ELF-1 (cell line): ENCODE measurements at regions not wholly inside any gene's neighbourhood (a gene's known extent, or its start where the extent isn't known, plus 50 kb on each side); places are given as distances from the start of the nearest gene placed in this dataset.
"Not testable (repeated sequence)": the region's sequence is repeated elsewhere in the genome, so short reads cannot be mapped to it uniquely, and the experiment has no call there.

Experiments
- DNase-seq: peaks from one replicate; pipeline ENCODE4 v3.0.0-alpha.2; 2016; ENCODE audit warnings: low read depth, low spot score

DNA sequence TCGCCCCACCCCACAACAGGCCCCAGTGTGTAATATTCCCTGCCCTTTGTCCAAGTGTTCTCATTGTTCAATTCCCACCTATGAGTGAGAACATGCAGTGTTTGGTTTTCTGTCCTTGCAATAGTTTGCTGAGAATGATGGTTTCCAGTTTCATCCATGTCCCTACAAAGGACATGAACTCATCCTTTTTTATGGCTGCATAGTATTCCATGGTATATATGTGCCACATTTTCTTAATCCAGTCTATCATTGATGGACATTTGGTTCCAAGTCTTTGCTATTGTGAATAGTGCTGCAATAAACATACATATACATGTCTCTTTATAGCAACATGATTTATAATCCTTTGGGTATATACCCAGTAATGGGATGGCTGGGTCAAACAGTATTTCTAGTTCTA lies 132.7 kb downstream of the SNX10 start:
- DNase-seq: not testable (repeated sequence)

DNA sequence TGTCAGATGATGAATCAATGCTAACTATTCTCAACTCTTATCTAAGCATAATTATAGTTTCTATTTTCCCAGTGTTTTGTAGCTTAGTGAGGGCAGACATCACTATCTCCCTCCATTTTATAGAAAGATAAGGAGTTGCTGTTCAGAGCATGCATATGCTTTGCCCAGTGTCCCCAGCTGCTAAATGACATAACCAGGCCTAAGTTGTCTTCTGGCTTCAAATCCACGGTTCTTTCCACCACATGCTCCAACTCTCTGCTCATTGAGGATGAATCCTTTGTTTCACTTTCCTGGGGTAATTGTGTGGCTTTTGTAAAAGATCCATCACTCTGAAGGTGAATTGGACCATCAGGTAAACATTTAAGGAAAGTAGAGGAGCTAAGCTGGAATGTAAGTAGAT lies 134.0 kb downstream of the SNX10 start:
- no peak for DNase-seq

DNA sequence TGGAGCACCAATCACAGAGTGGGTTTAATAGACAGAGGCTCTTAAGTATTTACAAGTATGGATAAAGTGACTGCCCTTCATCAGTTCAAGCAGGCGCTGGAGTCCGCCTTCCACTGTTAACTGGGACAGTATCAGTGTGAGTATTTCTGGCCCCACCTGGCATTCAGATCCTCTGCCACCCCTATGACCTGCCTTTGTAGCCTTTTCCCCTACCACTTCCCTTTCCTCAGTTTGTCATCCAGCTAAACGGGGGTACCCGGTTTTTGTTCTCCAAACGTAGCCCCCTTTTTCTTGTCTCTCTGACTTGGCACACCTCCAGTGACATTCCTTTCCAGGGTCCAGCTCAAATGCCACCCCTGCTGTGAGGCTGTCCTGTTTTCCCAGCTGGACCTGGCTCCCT lies 134.4 kb downstream of the SNX10 start:
- DNase-seq: no peak

DNA sequence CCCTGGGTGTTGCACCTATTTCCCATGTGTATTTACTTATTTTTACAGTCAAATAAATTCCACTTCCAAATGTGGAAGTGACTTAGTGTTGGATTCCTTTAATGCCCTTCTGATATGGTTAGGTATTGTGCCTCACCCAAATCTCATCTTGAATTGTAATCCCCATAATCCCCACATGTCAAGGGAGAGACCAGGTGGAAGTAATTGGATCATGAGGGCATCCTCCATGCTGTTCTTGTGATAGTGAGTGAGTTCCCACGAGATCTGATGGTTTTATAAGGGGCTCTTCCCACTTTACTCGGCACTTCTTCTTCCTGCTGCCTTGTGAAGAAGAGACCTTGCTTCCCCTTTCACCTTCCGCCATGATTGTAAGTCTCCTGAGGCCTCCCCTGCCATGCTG lies 136.9 kb downstream of the SNX10 start:
- DNase-seq: no peak

DNA sequence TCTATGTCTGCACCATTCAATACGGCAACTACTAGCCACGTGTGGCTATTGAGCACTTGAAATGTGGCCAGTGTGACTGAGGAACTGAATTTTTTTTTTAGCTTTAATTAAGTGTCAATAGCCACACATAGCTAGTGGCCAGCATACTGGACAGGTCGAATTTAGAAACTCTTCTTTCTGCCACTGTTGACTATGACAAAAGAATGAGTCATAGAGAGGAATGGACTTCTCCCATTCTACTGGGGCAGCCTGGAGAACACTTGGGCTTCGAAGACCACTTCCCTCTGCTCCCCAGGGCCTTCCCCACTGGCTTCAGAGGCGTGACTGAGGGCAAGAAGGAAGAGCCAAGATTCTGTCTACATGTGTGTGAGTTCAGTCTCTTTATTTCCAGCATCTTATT lies 137.5 kb downstream of the SNX10 start:
- no peak for DNase-seq

DNA sequence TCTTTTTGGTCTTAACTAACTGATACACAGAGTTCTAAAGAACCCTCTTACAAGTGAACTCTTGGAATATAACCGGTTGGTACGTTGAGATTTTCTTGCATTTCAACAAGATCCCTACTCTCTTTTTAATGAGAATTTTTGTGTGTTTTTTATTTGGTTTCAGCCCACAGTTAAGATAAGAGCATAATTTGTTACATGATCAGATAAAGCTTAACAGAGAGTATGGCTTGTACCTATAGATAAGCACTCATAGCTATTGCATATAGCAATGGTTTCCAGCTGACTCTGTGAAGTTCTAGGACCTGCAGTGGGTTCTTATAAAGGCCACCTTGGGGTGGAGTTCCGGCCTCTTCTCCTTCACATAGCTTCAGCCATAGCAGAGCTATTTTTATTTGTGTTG lies 143.3 kb downstream of the SNX10 start:
- DNase-seq: no peak

DNA sequence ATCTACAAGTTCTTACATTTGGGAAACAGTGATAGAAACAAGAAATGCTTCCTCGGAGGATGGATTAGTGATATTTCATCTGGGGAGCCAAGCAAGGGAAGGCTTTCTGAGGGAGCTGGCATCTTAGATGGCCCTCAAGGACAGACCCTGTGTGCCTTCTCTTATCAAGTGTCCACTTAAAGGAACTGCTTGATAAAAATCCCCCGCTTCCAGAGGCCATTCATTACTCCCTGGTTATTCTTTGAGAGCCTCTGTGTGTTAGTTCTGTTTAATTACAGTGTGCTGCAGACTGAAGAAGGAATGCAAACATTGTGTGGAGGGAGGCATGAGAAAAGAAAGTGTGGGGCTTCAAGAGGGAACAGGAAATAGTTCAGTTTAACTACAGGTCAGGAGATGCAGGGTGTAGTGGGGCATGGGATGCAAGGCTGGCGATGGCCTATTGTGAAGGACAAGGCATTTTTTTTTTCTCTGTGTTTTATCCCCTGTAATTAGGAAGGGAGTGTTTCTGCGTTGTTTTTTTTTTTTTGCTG lies 145.4 kb downstream of the SNX10 start:
- DNase-seq: no peak

DNA sequence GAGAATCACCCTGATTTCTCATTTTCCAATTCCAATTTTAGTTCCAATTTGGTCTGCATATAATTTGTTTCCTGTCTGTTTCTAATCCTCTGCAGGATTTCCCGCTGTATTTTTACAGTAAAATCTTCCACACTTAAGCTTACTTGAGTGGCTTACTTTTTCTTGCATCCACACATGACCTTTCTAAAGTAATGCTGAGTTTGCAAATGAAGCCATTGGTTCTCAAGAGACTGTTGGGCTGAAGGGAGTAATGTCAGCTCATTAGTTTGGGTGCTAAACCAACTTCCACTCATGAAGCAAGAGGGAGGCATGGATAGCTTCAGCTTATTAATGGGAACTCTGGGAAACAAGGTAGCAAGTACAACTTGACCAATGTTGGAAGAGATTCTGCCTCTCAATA lies 146.4 kb downstream of the SNX10 start:
- DNase-seq: no peak

DNA sequence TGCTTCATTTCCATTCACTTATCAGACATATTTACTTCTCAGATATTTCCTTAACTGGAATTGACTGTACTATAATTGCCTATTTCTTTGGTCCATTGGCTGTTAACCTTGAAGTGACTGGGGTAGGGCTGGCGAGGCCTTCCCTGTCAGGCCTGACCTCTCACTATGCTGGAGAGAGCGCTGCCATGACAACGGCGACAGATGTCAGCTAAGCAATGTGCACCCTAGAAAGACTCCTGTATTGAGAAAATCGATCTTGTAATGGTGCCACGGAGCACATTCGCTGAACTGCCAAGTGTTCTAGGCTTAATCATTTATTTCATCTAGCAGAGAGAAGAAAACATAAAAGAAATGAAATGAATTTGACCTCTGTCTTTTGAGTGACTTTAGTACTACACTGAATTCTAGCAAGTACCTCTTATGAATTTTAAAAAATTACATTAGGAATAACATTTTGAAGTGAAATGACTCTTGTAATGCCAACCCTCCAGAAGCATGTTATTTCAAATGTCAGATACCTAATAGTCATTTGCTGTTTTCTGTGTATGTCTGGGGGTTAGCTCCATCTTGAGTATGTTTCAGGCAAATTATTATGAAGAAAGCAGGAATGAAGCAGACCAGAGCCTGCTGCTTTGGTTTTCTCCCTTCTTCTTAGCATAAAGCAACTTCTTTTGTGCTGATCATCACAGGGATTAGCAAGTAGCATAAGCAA lies 148.0 kb downstream of the SNX10 start:
- DNase-seq: no peak

DNA sequence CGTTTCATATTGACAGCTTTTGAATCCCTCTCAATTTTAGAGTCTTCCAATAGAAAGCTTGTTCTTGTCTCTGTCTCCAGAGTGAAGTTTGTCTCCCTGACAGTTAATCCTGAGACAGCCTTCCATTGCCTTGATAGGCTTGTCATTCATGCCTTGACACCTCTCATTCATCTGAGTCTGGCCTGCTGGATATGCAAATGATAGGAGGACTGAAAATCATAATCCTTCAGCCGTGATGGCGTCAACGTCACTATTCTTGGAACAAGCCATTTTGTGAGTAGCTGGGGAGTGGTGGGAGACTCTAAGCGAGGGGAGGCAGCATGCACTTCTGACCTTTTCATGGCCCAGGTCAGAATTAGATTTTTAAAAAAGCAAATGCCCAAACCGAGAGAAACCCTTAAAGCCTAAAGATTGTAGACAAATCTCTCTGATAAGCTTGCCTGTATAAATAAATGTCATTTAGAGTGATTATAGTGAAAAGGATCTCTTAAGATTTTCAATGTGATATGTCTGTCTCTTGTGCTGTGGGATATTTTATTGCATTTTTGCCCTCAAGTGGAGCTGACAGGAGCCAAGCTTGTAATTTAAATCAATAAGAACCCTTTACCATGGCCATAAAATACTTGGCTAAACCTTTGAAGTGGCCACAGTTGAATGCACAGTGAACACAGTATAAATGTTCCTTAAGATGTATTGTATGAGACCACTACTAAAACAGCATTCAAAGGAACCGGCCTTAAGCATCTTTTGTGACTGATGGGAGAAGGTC lies 148.8 kb downstream of the SNX10 start:
- DNase-seq: no peak

DNA sequence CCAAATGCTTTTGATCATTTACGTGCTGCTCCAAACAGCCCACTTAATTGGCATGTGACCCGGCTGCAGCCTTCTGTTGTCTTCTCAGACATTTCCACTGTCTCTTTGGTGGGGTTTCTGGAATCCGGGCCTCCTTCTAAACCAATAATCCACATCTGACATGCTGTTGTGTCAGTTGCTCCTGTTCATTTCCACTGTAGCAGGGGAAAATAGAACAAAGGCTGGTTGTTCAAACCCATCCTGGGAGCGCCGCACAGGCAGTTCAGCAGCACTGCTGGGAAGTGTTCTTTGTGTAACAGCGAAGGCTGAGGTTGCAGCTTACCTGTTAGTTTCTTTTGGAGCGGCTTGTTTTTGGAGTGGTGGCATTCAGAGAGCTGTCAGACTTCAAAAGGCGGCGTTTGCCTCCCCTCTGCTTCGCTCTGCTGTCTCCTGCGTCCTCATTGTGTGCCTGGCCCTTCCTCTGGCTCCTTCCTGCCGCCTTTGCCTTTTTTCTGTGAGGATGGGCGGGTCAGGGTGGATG lies 149.4 kb downstream of the SNX10 start:
- peak; percentile 72 for DNase-seq

DNA sequence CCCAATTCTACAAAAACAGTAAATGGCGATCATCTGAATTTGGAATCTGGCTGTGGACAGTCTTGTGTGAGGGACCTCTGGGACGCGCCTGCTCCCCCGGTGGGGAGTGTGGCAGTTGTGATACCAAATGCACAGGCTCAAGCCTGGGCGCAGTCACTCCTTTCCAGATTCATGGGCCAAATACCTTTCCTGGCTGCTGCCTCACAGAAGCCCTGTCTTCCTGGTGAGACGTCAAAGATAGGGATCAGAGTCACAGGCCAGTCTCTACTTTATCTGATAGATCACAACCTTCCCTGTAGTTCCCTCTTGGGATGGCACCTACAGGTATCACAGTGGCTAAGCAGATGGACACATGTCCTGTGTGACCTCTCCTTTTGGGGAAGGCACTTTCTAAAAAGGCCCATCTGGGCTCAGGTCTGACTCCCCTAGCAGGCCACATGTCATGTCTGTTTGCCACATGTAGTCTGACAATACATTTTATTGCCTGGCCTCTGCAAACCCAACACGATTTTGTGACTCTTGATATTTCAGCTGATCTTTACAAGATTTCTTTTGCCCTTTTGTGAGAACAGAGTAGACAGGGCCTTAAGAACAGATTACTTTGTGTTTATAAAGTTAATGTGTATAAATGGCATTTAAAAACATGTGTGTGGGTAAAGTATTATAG lies 150.1 kb downstream of the SNX10 start:
- peak; percentile 50 for DNase-seq

DNA sequence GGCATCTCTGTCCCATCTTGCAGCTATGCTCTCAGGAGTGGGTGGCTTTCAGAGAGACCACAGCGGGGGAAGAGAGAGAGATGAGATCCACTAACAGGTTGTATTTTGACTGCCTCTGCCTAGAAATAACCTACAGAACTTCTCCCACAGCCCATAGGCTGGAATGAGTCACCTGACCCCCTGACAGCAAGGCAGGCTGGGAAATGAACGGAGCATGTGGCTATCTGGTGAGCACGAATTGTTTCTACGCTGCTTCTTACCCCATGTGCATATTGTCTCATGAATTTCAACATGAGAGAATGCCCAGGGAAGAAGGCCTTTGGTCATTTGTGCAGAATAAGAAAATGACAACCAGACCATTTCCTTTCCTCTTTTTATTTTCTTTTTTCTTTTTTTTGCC lies 151.3 kb downstream of the SNX10 start:
- DNase-seq: no peak

DNA sequence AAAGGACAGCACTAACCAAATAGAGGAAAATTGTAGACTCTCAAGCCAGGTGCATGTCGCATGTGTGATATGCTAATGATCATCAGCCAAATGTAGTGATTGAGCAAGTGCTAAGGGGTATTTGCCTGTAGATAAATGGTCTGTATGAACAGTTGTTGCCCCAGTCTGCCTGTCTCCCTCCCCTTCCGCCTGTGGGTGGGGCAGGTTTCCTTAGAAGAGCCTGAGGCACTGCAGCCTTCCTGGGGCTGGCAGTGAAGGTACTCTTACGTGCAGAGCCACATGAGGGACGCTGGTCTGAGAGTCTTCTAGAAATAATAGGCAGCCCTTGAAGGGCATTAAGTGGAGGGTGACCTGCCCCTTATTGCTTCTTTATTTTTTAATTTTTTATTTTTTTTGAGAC lies 152.1 kb downstream of the SNX10 start:
- peak; percentile 33 for DNase-seq

DNA sequence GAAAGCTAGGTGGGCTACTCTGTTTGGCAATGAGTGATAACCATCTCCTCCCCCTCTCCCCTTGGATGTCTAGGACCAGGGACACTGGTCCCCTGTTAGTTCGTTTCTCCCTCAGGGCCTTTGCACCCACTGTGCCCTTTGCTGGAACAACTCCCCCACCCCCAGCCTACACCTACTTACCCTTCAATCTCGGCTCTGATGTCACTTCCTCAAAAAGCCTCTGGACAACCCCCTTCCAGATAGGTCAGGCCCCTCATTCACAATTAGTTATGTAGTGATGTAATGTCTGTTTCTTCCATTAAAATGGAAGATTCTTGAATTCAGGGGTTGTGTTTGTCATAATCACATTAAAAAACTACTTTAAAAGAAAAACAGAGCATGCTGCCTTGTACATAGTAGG lies 152.9 kb downstream of the SNX10 start:
- no peak for DNase-seq

DNA sequence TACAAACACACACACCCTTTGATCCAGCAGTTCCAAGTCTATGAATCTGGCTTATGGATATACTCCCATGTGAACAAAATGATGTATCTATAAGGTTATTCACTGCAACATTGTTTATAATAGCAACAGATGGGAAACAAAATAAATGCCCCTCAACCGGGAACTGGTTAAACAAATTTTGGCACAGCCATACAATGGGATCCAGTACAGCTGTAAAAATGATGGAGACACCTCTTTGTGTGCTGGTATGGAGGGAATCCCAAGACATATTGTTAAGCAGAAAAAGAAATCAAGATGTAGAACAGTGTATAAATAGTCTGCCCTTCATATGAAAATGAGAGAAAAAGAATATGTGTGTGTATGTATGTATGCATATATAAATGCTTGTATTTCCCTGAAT lies 155.5 kb downstream of the SNX10 start:
- no peak for DNase-seq

DNA sequence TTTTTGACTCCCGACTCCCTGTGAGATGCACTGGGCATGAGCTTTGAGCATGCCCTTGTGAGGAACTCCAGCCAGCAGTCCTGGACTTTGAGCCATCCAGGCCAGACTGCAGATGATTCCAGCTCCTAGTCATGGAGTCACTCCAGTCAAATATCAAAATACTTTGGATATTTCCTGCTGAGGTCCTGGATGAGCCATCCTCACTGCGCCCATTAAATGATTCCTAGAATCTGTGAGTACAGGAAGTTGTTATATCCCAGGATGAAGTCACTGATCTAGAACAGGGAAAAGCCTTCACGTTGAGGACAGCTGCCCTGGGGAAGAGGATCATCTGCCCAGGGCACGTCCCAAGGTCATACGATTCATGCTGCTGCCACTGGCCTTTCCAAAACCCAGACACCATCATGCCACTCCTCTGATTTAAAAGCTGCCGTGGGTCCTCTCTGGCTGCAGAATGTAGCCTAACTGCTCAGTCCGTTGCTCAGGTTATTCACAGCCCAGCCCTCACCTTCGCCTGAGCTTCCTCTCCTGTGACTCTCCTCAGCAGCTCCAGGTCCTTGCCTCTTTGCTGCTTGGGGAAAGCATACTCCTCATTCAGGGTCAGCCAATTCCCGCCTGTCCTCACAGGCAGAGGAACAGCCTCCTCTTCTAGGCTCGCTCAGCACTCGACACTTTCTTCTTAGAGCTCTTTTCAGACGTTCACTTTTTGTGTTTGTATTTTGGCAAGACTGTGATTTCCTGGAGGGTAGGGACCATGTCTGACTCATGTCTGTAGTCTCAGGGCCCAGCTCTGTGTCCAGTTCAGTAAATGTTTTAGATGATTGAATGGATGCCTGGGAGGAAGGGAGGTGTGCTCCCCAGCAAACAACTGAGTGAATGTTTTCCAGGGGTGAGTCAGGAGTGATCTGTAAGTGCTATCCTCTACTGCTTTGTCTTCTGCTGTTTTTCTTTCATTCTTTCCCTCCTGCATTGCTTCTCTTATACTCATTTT lies 157.8 kb downstream of the SNX10 start:
- DNase-seq: peak; percentile 14

DNA sequence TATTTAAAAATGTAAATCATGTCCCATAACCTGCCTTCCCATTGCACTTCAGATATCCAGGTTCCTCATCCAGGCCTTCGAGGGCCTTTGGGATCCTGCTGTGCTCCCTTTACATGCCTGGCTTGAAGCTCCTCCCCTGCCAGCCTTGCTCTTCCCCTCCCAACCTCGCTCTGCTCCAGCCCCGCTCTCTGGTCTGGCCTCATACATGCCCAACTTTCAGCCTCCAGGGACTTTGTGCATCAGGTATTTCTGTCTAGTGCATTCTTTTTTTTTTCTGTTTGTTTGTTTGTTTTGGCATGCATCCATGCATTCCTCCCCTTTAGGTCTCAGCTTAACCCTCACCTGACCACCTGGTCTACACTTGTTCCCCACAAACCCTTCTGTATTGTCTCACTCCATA lies 160.3 kb downstream of the SNX10 start:
- peak; percentile 60 for DNase-seq

DNA sequence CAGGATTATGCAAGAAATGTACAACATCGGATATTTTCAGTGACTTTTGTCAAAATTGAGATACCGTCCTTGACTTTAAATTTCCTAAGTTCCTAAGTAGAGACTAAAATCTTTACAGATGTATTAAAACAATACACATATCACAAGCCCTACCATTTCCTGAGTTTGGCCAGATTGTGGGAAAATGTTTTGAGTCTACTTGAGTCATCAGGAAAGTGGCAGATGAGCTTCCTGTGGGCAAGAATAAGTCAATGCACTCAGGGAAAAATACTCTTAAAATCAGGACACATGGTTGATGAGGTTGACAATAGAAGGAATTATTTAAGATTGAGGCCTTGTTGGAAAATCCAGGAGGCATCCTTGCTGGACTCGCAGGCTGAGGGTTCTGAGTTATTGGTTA lies 162.5 kb downstream of the SNX10 start:
- DNase-seq: no peak

DNA sequence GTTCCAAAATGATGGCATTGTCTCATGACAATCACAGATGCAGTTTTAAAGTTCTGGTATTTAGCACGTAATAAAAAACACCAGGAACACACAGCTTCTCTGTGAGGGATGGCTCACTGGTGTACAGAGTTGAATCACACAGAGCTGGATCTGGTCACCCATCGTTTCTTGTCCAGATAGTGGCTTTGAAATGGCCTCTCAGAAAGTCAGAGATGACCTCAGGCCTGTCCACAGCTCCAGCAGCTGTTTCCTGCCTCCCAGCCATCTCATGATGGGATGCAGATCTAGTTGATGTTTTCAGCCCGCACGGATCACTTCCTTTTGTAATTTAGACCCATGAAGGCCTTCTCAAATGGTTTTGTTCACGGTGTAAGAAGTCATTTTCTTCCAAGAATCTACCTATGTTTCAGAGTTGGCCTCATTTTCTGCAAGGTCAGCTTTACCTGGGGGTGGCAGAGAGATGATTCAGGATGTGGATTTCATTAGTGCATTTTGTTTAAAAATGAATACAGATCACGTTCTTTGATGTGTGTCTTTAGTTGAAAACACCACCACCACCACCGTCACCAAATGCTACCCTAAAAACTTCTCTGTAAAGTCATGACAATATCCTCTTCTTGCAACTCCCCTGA lies 166.2 kb downstream of the SNX10 start:
- DNase-seq: peak; percentile 50
